Body of pancreas (tissue), 4 donors: ENCODE measurements at regions not wholly inside any gene's neighbourhood (a gene's known extent, or its start where the extent isn't known, plus 50 kb on each side); places are given as distances from the start of the nearest gene placed in this dataset.

Source experiments
- ATAC-seq: fragments of 150-250 bp; one replicate; pipeline ENCODE4 v1.9.1; 2016
- DNase-seq, 4 donors: peaks; one replicate each; pipeline ENCODE4 v3.0.0-alpha.2; 2019
- H3K27ac ChIP-seq, 4 donors: fragments of 200-600 bp; sonication (generic); 1 replicate in 3 of 4; 2 replicates in 1 of 4; pipeline versions ENCODE4 v1.5.1 to v1.6.1; 2016 to 2019; ENCODE audit warnings: mild to moderate bottlenecking in 1 of 4, mixed read lengths in 1 of 4, moderate library complexity in 1 of 4
- H3K27me3 ChIP-seq, 2 donors: fragments of 200-600 bp; sonication (generic); one replicate each; pipeline ENCODE4 v1.6.0; 2016; ENCODE audit warnings: mild to moderate bottlenecking in 1 of 2
- H3K36me3 ChIP-seq, 2 donors: fragments of 200-600 bp; sonication (generic); replicated peaks in 1 of 2; 2 replicates each; pipeline ENCODE4 v1.5.1; 2016; ENCODE audit warnings: low read depth in 2 of 2; ENCODE audit not compliant: insufficient read depth in 1 of 2
- H3K4me1 ChIP-seq: fragments of 200-600 bp; sonication (generic); one replicate; pipeline ENCODE4 v1.6.0; 2016
- H3K4me3 ChIP-seq, 2 donors: fragments of 200-600 bp; sonication (generic); 1 replicate in 1 of 2; 2 replicates in 1 of 2; pipeline ENCODE4 v1.5.1; 2016 to 2019
- H3K9me3 ChIP-seq, 3 donors: fragments of 200-600 bp; sonication (generic); 1 replicate in 2 of 3; 2 replicates in 1 of 3; pipeline ENCODE4 v1.5.1; 2016
- CTCF ChIP-seq, 7 experiments: fragments of 450-650 bp in 4 of 7; fragments of 200-600 bp in 3 of 7; sonication (generic) in 3 of 7; IDR thresholded peaks; one replicate each; pipeline ENCODE4 v1.5.1; 2016 to 2019; ENCODE audit warnings: antibody characterized with exemption in 7 of 7
- POLR2A ChIP-seq, 3 donors: fragments of 450-650 bp; IDR thresholded peaks; one replicate each; pipeline ENCODE4 v1.6.1; 2016; ENCODE audit warnings: antibody characterized with exemption in 3 of 3, mild to moderate bottlenecking in 2 of 3
- WGBS, 2 donors: methylation state at CpG; one replicate each; pipeline ENCODE4 v1.1.5; 2017; 5-methylcytosine and 5-hydroxymethylcytosine counted together
- intact Hi-C: fragments of 100-400 bp; cut with DNase I; formaldehyde crosslinking; loops from one replicate; pipeline ENCODE4 v1.15.1; 2023

DNA sequence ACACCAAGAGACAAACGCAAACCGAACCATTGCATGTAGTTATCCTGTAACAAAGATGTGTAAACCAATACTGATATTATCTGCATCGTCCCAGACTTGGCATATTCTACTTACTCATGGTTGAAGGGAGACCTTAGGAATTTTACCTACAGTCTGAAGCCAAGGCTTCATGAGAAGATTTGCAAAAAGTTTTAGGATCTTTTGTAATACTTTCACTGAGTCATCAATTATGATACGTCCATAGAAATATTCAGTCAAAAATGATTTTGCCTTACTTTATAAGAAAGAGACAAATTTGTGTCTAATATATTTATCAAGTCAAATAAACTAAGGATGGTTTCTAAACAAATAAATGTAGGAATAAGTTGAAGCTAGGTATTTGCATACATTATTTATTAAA is 1176.1 kb upstream of the ADGRL2 start:
- no peak for ATAC-seq
- TF ChIP-seq CTCF (IDR thresholded peaks at IDR 0.05) (no peak), POLR2A (IDR thresholded peaks at IDR 0.05) (no peak)
- 61 to 66% methylated on average over 4 of the region's 4 CpGs for WGBS, 2 donors

GRCh38 chr1:80607064-80607463 is 1193.7 kb upstream of the ADGRL2 start:
- no peak for TF ChIP-seq CTCF (IDR thresholded peaks at IDR 0.05)
- TF ChIP-seq POLR2A (IDR thresholded peaks at IDR 0.05), result no peak
- Histone ChIP-seq H3K27me3 (no peaks in the 10 kb centered on the region), H3K4me3 (no peak overlapping the region), H3K27ac (no peak overlapping the region), H3K9me3 (no peaks in the 10 kb centered on the region), H3K4me1 (no peaks in the 10 kb centered on the region), H3K36me3 (no peaks in the 10 kb centered on the region)
- DNase-seq, result no peak
- intact Hi-C loops, result no loop called here
- ATAC-seq, result no peak

More for the DNA sequence above, 1176.1 kb upstream of the ADGRL2 start:
- DNase-seq, result no peak
- intact Hi-C loops, result no loop called here
- Histone ChIP-seq H3K36me3 (no peaks in the 10 kb centered on the region), H3K4me3 (no peak overlapping the region), H3K4me1 (no peaks in the 10 kb centered on the region), H3K27ac (no peak overlapping the region), H3K9me3 (no peaks in the 10 kb centered on the region), H3K27me3 (no peaks in the 10 kb centered on the region)

GRCh38 chr1:80594013-80594412 is 1206.7 kb upstream of the ADGRL2 start:
- no peaks in the 10 kb centered on the region for H3K36me3 ChIP-seq
- ATAC-seq (no peak), DNase-seq (no peak)
- H3K4me1 ChIP-seq, result no peaks in the 10 kb centered on the region
- TF ChIP-seq POLR2A (IDR thresholded peaks at IDR 0.05) (no peak), CTCF (IDR thresholded peaks at IDR 0.05) (no peak)
- WGBS, 2 donors, result 24 to 39% methylated on average over 3 of the region's 3 CpGs
- intact Hi-C loops, result no loop called here
- no peaks in the 10 kb centered on the region for H3K27me3 ChIP-seq
- no peaks in the 10 kb centered on the region for H3K9me3 ChIP-seq
- H3K4me3 ChIP-seq, result no peak overlapping the region
- no peak overlapping the region for H3K27ac ChIP-seq

GRCh38 chr1:80593197-80593596 is 1207.5 kb upstream of the ADGRL2 start:
- H3K27me3 ChIP-seq, result no peaks in the 10 kb centered on the region
- WGBS, 2 donors, result 61 to 62% methylated on average over 4 of the region's 4 CpGs
- H3K27ac ChIP-seq, result no peak overlapping the region
- no peak overlapping the region for H3K4me3 ChIP-seq
- intact Hi-C loops, result no loop called here
- no peak for DNase-seq
- H3K36me3 ChIP-seq, result no peaks in the 10 kb centered on the region
- ATAC-seq, result no peak
- H3K9me3 ChIP-seq, result no peaks in the 10 kb centered on the region
- TF ChIP-seq POLR2A (IDR thresholded peaks at IDR 0.05), result no peak
- TF ChIP-seq CTCF (IDR thresholded peaks at IDR 0.05), result no peak
- no peaks in the 10 kb centered on the region for H3K4me1 ChIP-seq

- intact Hi-C loops, result no loop called here
- Histone ChIP-seq H3K27me3 (no peaks in the 10 kb centered on the region), H3K4me1 (no peaks in the 10 kb centered on the region), H3K36me3 (no peaks in the 10 kb centered on the region), H3K9me3 (no peaks in the 10 kb centered on the region), H3K27ac (no peak overlapping the region), H3K4me3 (no peak overlapping the region)
- DNase-seq (no peak), ATAC-seq (no peak)
- TF ChIP-seq CTCF (IDR thresholded peaks at IDR 0.05), result no peak
- no peak for TF ChIP-seq POLR2A (IDR thresholded peaks at IDR 0.05)
- 48 to 58% methylated on average over 4 of the region's 4 CpGs for WGBS, 2 donors
Observed at GRCh38 chr1:80582980-80583379, 1217.8 kb upstream of the ADGRL2 start.
